ENCODE measurements at regions not wholly inside any gene's neighbourhood (a gene's known extent, or its start where the extent isn't known, plus 50 kb on each side); places are given as distances from the start of the nearest gene placed in this dataset.

- TF ChIP-seq CTCF (IDR thresholded peaks at IDR 0.05; ENCODE audit: low read depth, low read length, poor library complexity, severe bottlenecking): no peak
- no peak for TF ChIP-seq EZH2phosphoT487 (IDR thresholded peaks at IDR 0.05; ENCODE audit: borderline replicate concordance, low read length)
Observed at GRCh38 chr5:33260098-33260497, 180.7 kb upstream of the TARS1 start.

All from DOHH2 (cell line).